DOHH2 (cell line): ENCODE measurements at regions not wholly inside any gene's neighbourhood (a gene's known extent, or its start where the extent isn't known, plus 50 kb on each side); places are given as distances from the start of the nearest gene placed in this dataset.

Experiments
- EZH2phosphoT487 ChIP-seq: fragments of 200-600 bp; sonication (generic); IDR thresholded peaks from 2 replicates; pipeline ENCODE4 v1.6.1; 2017; ENCODE audit warnings: borderline replicate concordance, mild to moderate bottlenecking, antibody characterized with exemption, low read length, moderate library complexity, mixed read lengths
- TF ChIP-seq, protein P1 (sequence below): fragments of 200-600 bp; sonication (generic); IDR thresholded peaks from one replicate; pipeline ENCODE4 v1.5.1; 2014; ENCODE audit warnings: antibody characterized with exemption, mild to moderate bottlenecking, low read depth, low read length; ENCODE audit not compliant: poor library complexity, severe bottlenecking

DNA sequence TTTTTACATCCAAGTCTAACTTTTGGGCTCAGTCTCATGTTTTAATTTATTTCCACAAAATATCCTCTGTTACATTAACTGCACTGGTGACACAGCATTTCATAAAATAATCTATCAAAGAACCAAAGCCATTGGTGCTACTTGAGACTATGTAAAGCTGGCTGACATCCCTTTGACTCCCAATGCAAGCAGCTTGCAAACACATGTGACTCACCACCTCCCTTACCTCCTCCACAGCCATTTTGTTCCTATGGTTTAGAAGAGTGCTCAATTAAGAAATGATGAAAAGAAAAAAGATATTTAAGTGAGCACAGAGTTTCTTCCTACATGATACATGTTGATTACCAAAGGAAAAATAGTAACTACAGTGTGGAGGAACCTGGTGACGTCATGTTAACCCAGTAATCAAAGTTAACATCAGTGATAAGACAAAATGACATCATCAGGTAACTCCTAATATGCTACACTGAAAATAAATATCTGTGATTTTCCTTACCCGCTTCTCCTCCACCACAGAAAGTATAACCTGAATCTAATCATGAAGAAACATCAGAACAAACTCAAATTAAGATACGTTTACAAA lies 53.3 kb upstream of the LGSN start:
- TF ChIP-seq EZH2phosphoT487 = no peak
- TF ChIP-seq, protein P1, sequence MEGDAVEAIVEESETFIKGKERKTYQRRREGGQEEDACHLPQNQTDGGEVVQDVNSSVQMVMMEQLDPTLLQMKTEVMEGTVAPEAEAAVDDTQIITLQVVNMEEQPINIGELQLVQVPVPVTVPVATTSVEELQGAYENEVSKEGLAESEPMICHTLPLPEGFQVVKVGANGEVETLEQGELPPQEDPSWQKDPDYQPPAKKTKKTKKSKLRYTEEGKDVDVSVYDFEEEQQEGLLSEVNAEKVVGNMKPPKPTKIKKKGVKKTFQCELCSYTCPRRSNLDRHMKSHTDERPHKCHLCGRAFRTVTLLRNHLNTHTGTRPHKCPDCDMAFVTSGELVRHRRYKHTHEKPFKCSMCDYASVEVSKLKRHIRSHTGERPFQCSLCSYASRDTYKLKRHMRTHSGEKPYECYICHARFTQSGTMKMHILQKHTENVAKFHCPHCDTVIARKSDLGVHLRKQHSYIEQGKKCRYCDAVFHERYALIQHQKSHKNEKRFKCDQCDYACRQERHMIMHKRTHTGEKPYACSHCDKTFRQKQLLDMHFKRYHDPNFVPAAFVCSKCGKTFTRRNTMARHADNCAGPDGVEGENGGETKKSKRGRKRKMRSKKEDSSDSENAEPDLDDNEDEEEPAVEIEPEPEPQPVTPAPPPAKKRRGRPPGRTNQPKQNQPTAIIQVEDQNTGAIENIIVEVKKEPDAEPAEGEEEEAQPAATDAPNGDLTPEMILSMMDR = no peak
